Thymus (tissue), 11 donors: ENCODE measurements at regions not wholly inside any gene's neighbourhood (a gene's known extent, or its start where the extent isn't known, plus 50 kb on each side); places are given as distances from the start of the nearest gene placed in this dataset.
A peak's percentile ranks its signal among the peaks of the same experiment; 100 is the strongest.

Source experiments
- DNase-seq, 9 donors: peaks; one replicate each; pipeline ENCODE4 v3.0.0-alpha.2; 2013; ENCODE audit warnings: low spot score in 9 of 9, low read depth in 6 of 9, missing footprints in 1 of 9
- H3K27ac ChIP-seq, 2 donors: one replicate each; pipeline ENCODE4 v1.5.1; 2013; ENCODE audit warnings: control low read depth in 1 of 2, low read depth in 1 of 2, low read length in 1 of 2, mild to moderate bottlenecking in 1 of 2, moderate library complexity in 1 of 2
- H3K27me3 ChIP-seq, 2 donors: one replicate each; pipeline ENCODE4 v1.5.1; 2013; ENCODE audit warnings: low read length in 1 of 2; ENCODE audit not compliant: control insufficient read depth in 2 of 2, insufficient read depth in 1 of 2
- H3K36me3 ChIP-seq, 2 donors: one replicate each; pipeline ENCODE4 v1.5.1; 2013; ENCODE audit warnings: low read length in 1 of 2, mild to moderate bottlenecking in 1 of 2, moderate library complexity in 1 of 2; ENCODE audit not compliant: control insufficient read depth in 2 of 2, insufficient read depth in 2 of 2
- H3K4me1 ChIP-seq, 2 donors: one replicate each; pipeline ENCODE4 v1.5.1; 2013; ENCODE audit warnings: low read length in 2 of 2; ENCODE audit not compliant: control insufficient read depth in 2 of 2, insufficient read depth in 2 of 2
- H3K4me3 ChIP-seq, 2 donors: one replicate each; pipeline ENCODE4 v1.5.1; 2013; ENCODE audit warnings: low read length in 2 of 2, control low read depth in 1 of 2, mild to moderate bottlenecking in 1 of 2
- H3K9me3 ChIP-seq, 2 donors: one replicate each; pipeline ENCODE4 v1.5.1; 2013; ENCODE audit warnings: low read length in 1 of 2, mild to moderate bottlenecking in 1 of 2; ENCODE audit not compliant: control insufficient read depth in 2 of 2, insufficient read depth in 1 of 2
- WGBS: extraction: QIAGEN DNeasy Blood & Tissue Kit; methylation state at CpG from one replicate; pipeline ENCODE4 v1.1.7; 2013; 5-methylcytosine and 5-hydroxymethylcytosine counted together
- donor health status: healthy.

DNA sequence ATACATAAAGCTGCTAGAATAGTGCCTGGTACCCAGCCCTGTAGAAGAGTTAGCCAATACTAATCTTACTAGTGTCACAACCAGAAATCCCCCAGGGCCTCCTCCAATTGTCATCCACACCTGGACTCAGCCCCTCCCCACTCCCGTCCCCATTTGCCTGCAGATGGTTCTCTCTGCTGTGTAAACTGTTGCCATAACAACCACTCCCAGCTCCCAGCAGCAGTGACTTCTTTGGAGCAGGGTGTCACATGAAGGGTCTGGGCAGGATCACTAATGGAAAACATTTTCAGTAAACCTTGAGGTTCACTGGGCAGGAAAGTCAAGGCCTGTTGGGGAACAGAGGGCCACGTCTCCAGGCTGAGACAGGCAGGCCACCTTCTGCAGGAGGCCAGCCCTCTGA, 126.0 kb upstream of the IPO9 start:
- Histone ChIP-seq H3K4me3 (no peak overlapping the region), H3K9me3 (no peaks in the 10 kb centered on the region), H3K27me3 (peaks cover 0 to 7% of the 10 kb centered on the region in 2 donors), H3K36me3 (no peaks in the 10 kb centered on the region), H3K4me1 (peaks cover 0 to 4% of the 10 kb centered on the region in 2 donors), H3K27ac (no peak overlapping the region)
- no peak for DNase-seq
- 87% methylated on average over 2 of the region's 2 CpGs for WGBS

DNA sequence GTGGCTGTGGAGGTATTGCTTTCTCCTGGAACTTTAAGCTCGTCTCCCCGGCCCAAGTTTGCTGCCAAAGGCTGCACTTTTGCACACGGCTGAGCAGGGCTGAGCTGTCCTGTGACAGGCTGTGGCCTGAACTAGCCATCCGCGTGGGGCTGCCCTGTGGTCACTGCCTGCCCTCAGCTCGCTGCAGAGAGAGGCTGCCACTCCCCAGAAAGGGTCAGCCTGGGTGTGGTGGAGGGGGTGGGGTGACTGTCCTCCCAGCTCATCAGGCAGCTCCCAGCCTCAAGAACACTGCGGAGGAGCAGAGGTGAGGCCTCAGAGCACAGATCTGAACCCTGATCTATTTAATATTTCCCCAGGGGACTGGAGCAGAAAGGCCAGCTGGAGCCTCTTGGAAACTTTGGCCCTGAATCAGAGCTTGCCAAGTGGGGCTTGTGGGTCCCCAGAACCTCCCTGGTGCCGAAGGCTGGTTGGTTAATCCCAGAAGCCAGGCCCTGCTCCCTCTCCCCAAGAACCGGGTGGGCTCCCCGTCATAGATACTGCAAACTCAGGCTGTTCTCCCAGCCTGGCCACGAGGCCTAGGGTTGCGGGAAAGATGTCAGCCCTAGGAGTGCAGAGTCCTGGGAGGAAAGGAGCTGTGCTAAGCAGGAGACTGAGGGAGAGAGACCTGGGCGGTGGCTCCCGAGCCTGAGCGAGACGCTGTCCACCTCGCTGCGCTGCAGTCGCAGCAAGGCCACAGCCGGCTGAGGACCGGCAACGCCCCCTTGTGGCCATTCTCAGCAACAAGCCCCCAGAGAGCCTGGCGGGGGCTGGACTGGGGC, 125.1 kb upstream of the IPO9 start:
- H3K27ac ChIP-seq = no peak overlapping the region
- peaks cover 0 to 4% of the 10 kb centered on the region in 2 donors for H3K4me1 ChIP-seq
- no peaks in the 10 kb centered on the region for H3K36me3 ChIP-seq
- peaks cover 0 to 7% of the 10 kb centered on the region in 2 donors for H3K27me3 ChIP-seq
- peak in 8 of 9 donors; percentile 11 to 70 (median 37) for DNase-seq
- H3K9me3 ChIP-seq = no peaks in the 10 kb centered on the region
- H3K4me3 ChIP-seq = no peak overlapping the region
- WGBS = 48% methylated on average over 23 of the region's 23 CpGs

DNA sequence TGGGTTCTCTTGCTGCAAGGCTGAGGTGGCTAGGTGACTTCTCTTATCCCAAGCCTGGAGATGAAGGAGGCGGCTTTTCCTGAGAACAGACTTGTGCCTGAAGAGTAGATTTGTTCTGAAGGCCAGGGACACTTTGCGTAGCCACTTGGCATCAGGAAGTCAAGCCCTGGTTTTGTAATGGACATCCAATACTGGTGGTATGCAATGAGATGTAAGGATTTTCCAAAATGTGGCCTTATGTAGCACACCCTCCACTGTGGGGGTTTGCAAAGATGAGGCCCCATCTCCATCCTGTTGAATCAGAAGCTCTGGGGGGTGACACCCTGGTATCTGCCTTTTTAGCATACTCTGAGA, 124.5 kb upstream of the IPO9 start:
- WGBS = 63% methylated on average over 2 of the region's 2 CpGs
- no peak for DNase-seq
- H3K27ac ChIP-seq = no peak overlapping the region

DNA sequence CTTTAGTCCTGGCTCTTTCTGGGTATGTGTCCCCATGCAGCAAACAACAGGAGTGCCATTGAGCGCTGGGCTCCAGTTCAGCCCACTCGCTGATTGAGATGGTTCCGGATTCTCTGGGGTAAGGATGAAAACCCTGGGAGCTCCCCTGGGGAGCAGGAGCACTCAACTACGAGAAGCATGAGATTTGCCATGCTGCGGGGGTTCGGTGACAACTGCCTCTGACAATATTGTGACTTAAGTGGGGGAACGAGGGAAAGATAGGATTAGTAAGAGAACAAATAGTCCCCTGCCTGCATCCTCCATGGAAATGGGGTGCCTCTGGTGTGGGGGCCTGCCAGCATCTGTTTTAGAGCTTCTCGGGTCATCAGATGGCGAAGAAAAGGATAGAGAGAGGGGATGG, 123.6 kb upstream of the IPO9 start:
- DNase-seq = no peak
- Histone ChIP-seq H3K4me1 (peaks cover 0 to 4% of the 10 kb centered on the region in 2 donors), H3K4me3 (no peak overlapping the region), H3K36me3 (no peaks in the 10 kb centered on the region), H3K27ac (no peak overlapping the region), H3K27me3 (peaks cover 0 to 7% of the 10 kb centered on the region in 2 donors), H3K9me3 (no peaks in the 10 kb centered on the region)
- WGBS = 95% methylated on average over 9 of the region's 9 CpGs

More for the DNA sequence above, 124.5 kb upstream of the IPO9 start:
- Histone ChIP-seq H3K36me3 (no peaks in the 10 kb centered on the region), H3K4me1 (peaks cover 0 to 4% of the 10 kb centered on the region in 2 donors), H3K27me3 (peaks cover 0 to 7% of the 10 kb centered on the region in 2 donors), H3K9me3 (no peaks in the 10 kb centered on the region), H3K4me3 (no peak overlapping the region)

DNA sequence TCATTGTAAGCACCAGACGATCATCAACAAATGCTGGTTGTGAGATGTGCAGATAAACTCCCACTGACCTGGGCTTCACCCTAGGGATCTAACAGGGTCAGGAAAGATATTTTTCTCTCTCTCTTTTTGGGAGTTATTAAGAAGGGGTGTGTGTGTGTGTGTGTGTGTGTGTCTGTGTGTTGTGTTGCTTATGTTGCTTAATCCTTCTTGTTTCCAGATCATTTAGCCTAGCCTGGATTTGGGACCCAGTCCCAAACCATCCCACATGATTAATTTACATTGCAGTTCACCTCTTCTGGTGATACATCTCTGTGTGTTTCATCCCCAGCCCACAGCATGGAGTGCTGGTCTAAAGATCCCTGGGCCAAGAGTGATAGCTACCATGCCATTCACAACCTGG, 122.8 kb upstream of the IPO9 start:
- DNase-seq = no peak
- Histone ChIP-seq H3K27me3 (peaks cover 0 to 7% of the 10 kb centered on the region in 2 donors), H3K27ac (no peak overlapping the region), H3K4me1 (peaks cover 0 to 4% of the 10 kb centered on the region in 2 donors), H3K9me3 (no peaks in the 10 kb centered on the region), H3K4me3 (no peak overlapping the region), H3K36me3 (no peaks in the 10 kb centered on the region)
- 98% methylated on average over 1 of the region's 1 CpG for WGBS

DNA sequence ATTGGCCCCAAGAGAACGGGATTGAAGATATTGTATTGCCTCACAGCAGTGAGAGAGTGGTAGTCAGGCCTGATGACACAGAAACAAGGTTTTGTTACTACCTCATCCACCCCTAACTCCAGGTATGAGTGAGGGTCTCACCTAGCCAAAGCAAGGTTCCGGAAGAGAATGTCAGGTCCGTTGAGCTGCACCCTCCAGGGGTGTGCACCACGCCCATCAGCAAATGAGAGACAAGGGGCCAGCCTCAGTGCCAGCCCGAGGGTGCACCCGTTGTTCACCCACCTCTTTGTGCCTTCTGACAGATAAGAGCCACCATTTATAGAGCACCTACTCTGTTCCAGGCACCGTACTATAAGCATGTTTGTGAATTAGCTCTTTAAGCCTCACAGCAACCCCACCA, 121.9 kb upstream of the IPO9 start:
- no peak overlapping the region for H3K27ac ChIP-seq
- H3K4me1 ChIP-seq = peaks cover 0 to 4% of the 10 kb centered on the region in 2 donors
- 97% methylated on average over 7 of the region's 7 CpGs for WGBS

GRCh38 chr1:201707656-201708055, 121.3 kb upstream of the IPO9 start:
- DNase-seq = no peak
- no peaks in the 10 kb centered on the region for H3K36me3 ChIP-seq
- no peak overlapping the region for H3K4me3 ChIP-seq
- 63% methylated on average over 2 of the region's 2 CpGs for WGBS
- no peak overlapping the region for H3K27ac ChIP-seq
- peaks cover 0 to 4% of the 10 kb centered on the region in 2 donors for H3K4me1 ChIP-seq
- peaks cover 0 to 7% of the 10 kb centered on the region in 2 donors for H3K27me3 ChIP-seq
- no peaks in the 10 kb centered on the region for H3K9me3 ChIP-seq

More for the DNA sequence above, 121.9 kb upstream of the IPO9 start:
- Histone ChIP-seq H3K9me3 (no peaks in the 10 kb centered on the region), H3K27me3 (peaks cover 0 to 7% of the 10 kb centered on the region in 2 donors), H3K4me3 (no peak overlapping the region), H3K36me3 (no peaks in the 10 kb centered on the region)
- DNase-seq = no peak

GRCh38 chr1:201708085-201708512, 120.9 kb upstream of the IPO9 start:
- H3K4me3 ChIP-seq = no peak overlapping the region
- peak in 1 of 9 donors; percentile 16 for DNase-seq
- no peak overlapping the region for H3K27ac ChIP-seq
- 75% methylated on average over 4 of the region's 4 CpGs for WGBS
- H3K4me1 ChIP-seq = peaks cover 0 to 7% of the 10 kb centered on the region in 2 donors
- peaks cover 0 to 7% of the 10 kb centered on the region in 2 donors for H3K27me3 ChIP-seq
- no peaks in the 10 kb centered on the region for H3K36me3 ChIP-seq
- H3K9me3 ChIP-seq = no peaks in the 10 kb centered on the region

DNA sequence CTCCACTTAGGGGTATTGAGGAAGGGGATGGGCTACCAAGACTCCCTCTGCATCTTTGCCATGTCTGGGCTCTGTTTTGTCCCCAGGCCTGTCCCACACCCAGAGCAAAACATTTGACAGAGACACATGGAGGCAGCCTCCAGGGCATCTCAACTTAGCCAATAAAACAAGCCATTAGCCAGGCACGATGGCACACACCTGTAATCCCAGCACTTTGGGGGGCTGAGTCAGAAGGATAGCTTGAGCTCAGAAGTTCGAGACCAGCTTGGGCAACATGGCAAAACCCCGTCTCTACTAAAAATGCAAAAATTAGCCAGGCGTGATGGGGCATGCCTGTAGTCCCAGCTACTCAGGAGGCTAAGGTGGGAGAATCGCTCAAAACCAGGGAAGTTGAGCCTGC, 120.3 kb upstream of the IPO9 start:
- no peaks in the 10 kb centered on the region for H3K9me3 ChIP-seq
- peaks cover 0 to 4% of the 10 kb centered on the region in 2 donors for H3K27me3 ChIP-seq
- no peak for DNase-seq
- H3K4me1 ChIP-seq = peaks cover 0 to 7% of the 10 kb centered on the region in 2 donors
- no peak overlapping the region for H3K4me3 ChIP-seq
- H3K36me3 ChIP-seq = no peaks in the 10 kb centered on the region
- no peak overlapping the region for H3K27ac ChIP-seq
- 96% methylated on average over 5 of the region's 5 CpGs for WGBS
